Memory B cell (primary cell): ENCODE measurements at regions not wholly inside any gene's neighbourhood (a gene's known extent, or its start where the extent isn't known, plus 50 kb on each side); places are given as distances from the start of the nearest gene placed in this dataset.
A peak's percentile ranks its signal among the peaks of the same experiment; 100 is the strongest.

ENCODE experiments used
- ATAC-seq: fragments of 150-1000 bp; cut with Tn5 transposase; 2 replicates; pipeline ENCODE4 v1.10.0; 2021; ENCODE audit warnings: low read depth, mild to moderate bottlenecking, moderate library complexity
- DNase-seq, 2 donors: peaks; one replicate each; pipeline ENCODE4 v3.0.0; 2022; ENCODE audit warnings: low spot score in 2 of 2
- H3K27ac Mint-ChIP-seq: one replicate; pipeline ENCODE4 v1.8.0; 2022; ENCODE audit warnings: mild to moderate bottlenecking, moderate library complexity, mixed read lengths
- H3K27me3 Mint-ChIP-seq: one replicate; pipeline ENCODE4 v1.8.0; 2022; ENCODE audit warnings: mixed read lengths
- H3K36me3 Mint-ChIP-seq: one replicate; pipeline ENCODE4 v1.8.0; 2022; ENCODE audit warnings: mild to moderate bottlenecking, mixed read lengths
- H3K4me1 Mint-ChIP-seq: one replicate; pipeline ENCODE4 v1.8.0; 2022; ENCODE audit warnings: mixed read lengths
- H3K4me3 Mint-ChIP-seq: one replicate; pipeline ENCODE4 v1.8.0; 2022; ENCODE audit warnings: mild to moderate bottlenecking, moderate library complexity, mixed read lengths
- H3K9me3 Mint-ChIP-seq: one replicate; pipeline ENCODE4 v1.8.0; 2022; ENCODE audit warnings: mixed read lengths

- Mint-ChIP-seq H3K27me3 (peaks cover 6% of the 10 kb centered on the region), H3K4me3 (no peak overlapping the region), H3K9me3 (peaks cover 4% of the 10 kb centered on the region), H3K36me3 (peaks cover 1% of the 10 kb centered on the region), H3K27ac (no peak overlapping the region), H3K4me1 (no peaks in the 10 kb centered on the region)
- no peak for DNase-seq
- no peak for ATAC-seq
These were observed 400.4 kb upstream of the PLXNA2 start for GRCh38 chr1:208644401-208645160.

- Mint-ChIP-seq H3K27ac (no peak overlapping the region), H3K4me3 (no peak overlapping the region), H3K36me3 (peaks cover 1% of the 10 kb centered on the region), H3K4me1 (no peaks in the 10 kb centered on the region), H3K9me3 (peaks cover 4% of the 10 kb centered on the region), H3K27me3 (peaks cover 4% of the 10 kb centered on the region)
- DNase-seq (no peak), ATAC-seq (no peak)
These were observed 402.2 kb upstream of the PLXNA2 start for GRCh38 chr1:208646431-208646830.

GRCh38 chr1:208648146-208648545 lies 404.0 kb upstream of the PLXNA2 start:
- Mint-ChIP-seq H3K4me1 (no peaks in the 10 kb centered on the region), H3K27ac (no peak overlapping the region), H3K36me3 (peaks cover 1% of the 10 kb centered on the region), H3K27me3 (peaks cover 4% of the 10 kb centered on the region), H3K9me3 (peaks cover 4% of the 10 kb centered on the region), H3K4me3 (no peak overlapping the region)
- ATAC-seq (no peak), DNase-seq (no peak)

- Mint-ChIP-seq H3K36me3 (no peaks in the 10 kb centered on the region), H3K27me3 (peaks cover 4% of the 10 kb centered on the region), H3K4me3 (no peak overlapping the region), H3K27ac (no peak overlapping the region), H3K4me1 (no peaks in the 10 kb centered on the region), H3K9me3 (peaks cover under 1% of the 10 kb centered on the region)
- ATAC-seq (no peak), DNase-seq (peak; percentile 8 to 14)
These were observed 408.3 kb upstream of the PLXNA2 start for GRCh38 chr1:208652296-208653160.

- H3K9me3 Mint-ChIP-seq, result no peaks in the 10 kb centered on the region
- DNase-seq, result no peak
- H3K36me3 Mint-ChIP-seq, result no peaks in the 10 kb centered on the region
- no peak overlapping the region for H3K4me3 Mint-ChIP-seq
- ATAC-seq, result no peak
- no peak overlapping the region for H3K27ac Mint-ChIP-seq
- H3K4me1 Mint-ChIP-seq, result no peaks in the 10 kb centered on the region
- peaks cover 5% of the 10 kb centered on the region for H3K27me3 Mint-ChIP-seq
These were observed 409.2 kb upstream of the PLXNA2 start for GRCh38 chr1:208653426-208653825.

GRCh38 chr1:208654241-208654640 lies 410.1 kb upstream of the PLXNA2 start:
- Mint-ChIP-seq H3K4me1 (no peaks in the 10 kb centered on the region), H3K27ac (no peak overlapping the region), H3K9me3 (no peaks in the 10 kb centered on the region), H3K4me3 (no peak overlapping the region), H3K27me3 (peaks cover 5% of the 10 kb centered on the region), H3K36me3 (no peaks in the 10 kb centered on the region)
- ATAC-seq, result no peak
- no peak for DNase-seq

- H3K9me3 Mint-ChIP-seq, result no peaks in the 10 kb centered on the region
- peaks cover 1% of the 10 kb centered on the region for H3K27me3 Mint-ChIP-seq
- H3K4me1 Mint-ChIP-seq, result no peaks in the 10 kb centered on the region
- DNase-seq (no peak), ATAC-seq (no peak)
- H3K4me3 Mint-ChIP-seq, result no peak overlapping the region
- no peaks in the 10 kb centered on the region for H3K36me3 Mint-ChIP-seq
- H3K27ac Mint-ChIP-seq, result no peak overlapping the region
These were observed 421.8 kb upstream of the PLXNA2 start for GRCh38 chr1:208665936-208666335.

GRCh38 chr1:208668991-208669390 lies 424.8 kb upstream of the PLXNA2 start:
- H3K9me3 Mint-ChIP-seq, result no peaks in the 10 kb centered on the region
- peaks cover 4% of the 10 kb centered on the region for H3K27me3 Mint-ChIP-seq
- no peak overlapping the region for H3K4me3 Mint-ChIP-seq
- no peaks in the 10 kb centered on the region for H3K36me3 Mint-ChIP-seq
- H3K4me1 Mint-ChIP-seq, result no peaks in the 10 kb centered on the region
- no peak for ATAC-seq
- DNase-seq, result no peak
- H3K27ac Mint-ChIP-seq, result no peak overlapping the region

- no peak overlapping the region for H3K4me3 Mint-ChIP-seq
- H3K27ac Mint-ChIP-seq, result no peak overlapping the region
- H3K9me3 Mint-ChIP-seq, result peaks cover 1% of the 10 kb centered on the region
- DNase-seq (no peak), ATAC-seq (no peak)
- H3K36me3 Mint-ChIP-seq, result no peaks in the 10 kb centered on the region
- no peaks in the 10 kb centered on the region for H3K4me1 Mint-ChIP-seq
- peaks cover 3% of the 10 kb centered on the region for H3K27me3 Mint-ChIP-seq
These were observed 426.6 kb upstream of the PLXNA2 start for GRCh38 chr1:208670778-208671177.

GRCh38 chr1:208681878-208682663 lies 437.9 kb upstream of the PLXNA2 start:
- no peak overlapping the region for H3K4me3 Mint-ChIP-seq
- no peaks in the 10 kb centered on the region for H3K9me3 Mint-ChIP-seq

GRCh38 chr1:208682664-208683013 lies 438.5 kb upstream of the PLXNA2 start:
- H3K27me3 Mint-ChIP-seq, result peaks cover 2% of the 10 kb centered on the region
- DNase-seq (no peak), ATAC-seq (no peak)
- H3K27ac Mint-ChIP-seq, result no peak overlapping the region
- no peak overlapping the region for H3K4me3 Mint-ChIP-seq
- no peaks in the 10 kb centered on the region for H3K36me3 Mint-ChIP-seq
- no peaks in the 10 kb centered on the region for H3K9me3 Mint-ChIP-seq
- H3K4me1 Mint-ChIP-seq, result no peaks in the 10 kb centered on the region

More at GRCh38 chr1:208681878-208682663, 437.9 kb upstream of the PLXNA2 start:
- ATAC-seq, result no peak
- H3K27ac Mint-ChIP-seq, result no peak overlapping the region
- no peaks in the 10 kb centered on the region for H3K4me1 Mint-ChIP-seq
- no peaks in the 10 kb centered on the region for H3K36me3 Mint-ChIP-seq
- DNase-seq, result no peak
- H3K27me3 Mint-ChIP-seq, result peaks cover 2% of the 10 kb centered on the region

- no peaks in the 10 kb centered on the region for H3K36me3 Mint-ChIP-seq
- no peaks in the 10 kb centered on the region for H3K9me3 Mint-ChIP-seq
- no peak overlapping the region for H3K27ac Mint-ChIP-seq
- no peak for DNase-seq
- ATAC-seq, result no peak
- peaks cover 2% of the 10 kb centered on the region for H3K27me3 Mint-ChIP-seq
- H3K4me3 Mint-ChIP-seq, result no peak overlapping the region
- no peaks in the 10 kb centered on the region for H3K4me1 Mint-ChIP-seq
These were observed 439.0 kb upstream of the PLXNA2 start for GRCh38 chr1:208683141-208683540.

- no peak for ATAC-seq
- Mint-ChIP-seq H3K27me3 (peaks cover 4% of the 10 kb centered on the region), H3K36me3 (no peaks in the 10 kb centered on the region), H3K27ac (no peak overlapping the region), H3K4me1 (no peaks in the 10 kb centered on the region), H3K9me3 (no peaks in the 10 kb centered on the region), H3K4me3 (no peak overlapping the region)
- DNase-seq, result no peak
These were observed 440.0 kb upstream of the PLXNA2 start for GRCh38 chr1:208684192-208684591.

- Mint-ChIP-seq H3K27ac (no peak overlapping the region), H3K4me1 (no peaks in the 10 kb centered on the region), H3K9me3 (no peaks in the 10 kb centered on the region), H3K36me3 (no peaks in the 10 kb centered on the region), H3K4me3 (no peak overlapping the region), H3K27me3 (peaks cover 5% of the 10 kb centered on the region)
- no peak for DNase-seq
- no peak for ATAC-seq
These were observed 442.4 kb upstream of the PLXNA2 start for GRCh38 chr1:208686592-208686991.
